KMS-11 (cell line): ENCODE measurements at regions not wholly inside any gene's neighbourhood (a gene's known extent, or its start where the extent isn't known, plus 50 kb on each side); places are given as distances from the start of the nearest gene placed in this dataset.

Source experiments
- H2AFZ ChIP-seq: fragments of 200-600 bp; sonication (generic); 2 replicates; pipeline ENCODE4 v1.6.1; 2016; ENCODE audit warnings: antibody characterized with exemption, mixed run types, low read depth
- H3K27ac ChIP-seq: fragments of 200-600 bp; sonication (generic); 2 replicates; pipeline ENCODE4 v1.6.1; 2016; ENCODE audit warnings: mild to moderate bottlenecking, mixed run types
- H3K27me3 ChIP-seq: fragments of 200-600 bp; sonication (generic); 2 replicates; pipeline ENCODE4 v1.6.1; 2017; ENCODE audit warnings: mild to moderate bottlenecking, low read depth, mixed run types, moderate library complexity; ENCODE audit not compliant: insufficient read depth
- H3K36me3 ChIP-seq: fragments of 200-600 bp; sonication (generic); 2 replicates; pipeline ENCODE4 v1.6.1; 2017; ENCODE audit warnings: mild to moderate bottlenecking, mixed run types; ENCODE audit not compliant: insufficient read depth
- H3K4me1 ChIP-seq: fragments of 200-600 bp; sonication (generic); 2 replicates; pipeline ENCODE4 v1.6.1; 2016; ENCODE audit warnings: mild to moderate bottlenecking, low read depth, mixed run types; ENCODE audit not compliant: poor library complexity, severe bottlenecking
- H3K4me2 ChIP-seq: fragments of 200-600 bp; sonication (generic); 2 replicates; pipeline ENCODE4 v1.7.0; 2016; ENCODE audit warnings: mild to moderate bottlenecking, mixed run types
- H3K4me3 ChIP-seq: fragments of 200-600 bp; sonication (generic); IDR thresholded peaks from 2 replicates; pipeline ENCODE4 v1.6.1; 2017; ENCODE audit warnings: low read depth, low read length, mixed read lengths; ENCODE audit not compliant: insufficient read depth
- H3K79me2 ChIP-seq: fragments of 200-600 bp; sonication (generic); 2 replicates; pipeline ENCODE4 v1.6.1; 2016; ENCODE audit warnings: low read depth, mixed run types; ENCODE audit not compliant: insufficient read depth
- H3K9ac ChIP-seq: fragments of 200-600 bp; sonication (generic); 2 replicates; pipeline ENCODE4 v1.6.1; 2016; ENCODE audit warnings: mild to moderate bottlenecking, mixed run types
- H4K20me1 ChIP-seq: fragments of 200-600 bp; sonication (generic); 2 replicates; pipeline ENCODE4 v1.6.1; 2016; ENCODE audit warnings: mild to moderate bottlenecking, mixed run types; ENCODE audit not compliant: insufficient read depth
- CTCF ChIP-seq: fragments of 200-600 bp; sonication (generic); conservative IDR thresholded peaks from 2 replicates; pipeline ENCODE4 v1.6.1; 2017; ENCODE audit warnings: low read depth, mild to moderate bottlenecking, antibody characterized with exemption, low read length, moderate library complexity, mixed read lengths

GRCh38 chr1:87648323-87649119, 319.8 kb downstream of the LMO4 start:
- no peaks in the 10 kb centered on the region for H3K79me2 ChIP-seq
- H4K20me1 ChIP-seq, result no peaks in the 10 kb centered on the region
- H2AFZ ChIP-seq, result no peak overlapping the region
- H3K27me3 ChIP-seq, result no peaks in the 10 kb centered on the region
- H3K4me3 ChIP-seq, result no peak overlapping the region
- H3K4me2 ChIP-seq, result no peak overlapping the region
- TF ChIP-seq CTCF, result no peak
- peaks cover 21% of the 10 kb centered on the region for H3K4me1 ChIP-seq
- H3K9ac ChIP-seq, result no peak overlapping the region
- no peaks in the 10 kb centered on the region for H3K36me3 ChIP-seq
- no peak overlapping the region for H3K27ac ChIP-seq

DNA sequence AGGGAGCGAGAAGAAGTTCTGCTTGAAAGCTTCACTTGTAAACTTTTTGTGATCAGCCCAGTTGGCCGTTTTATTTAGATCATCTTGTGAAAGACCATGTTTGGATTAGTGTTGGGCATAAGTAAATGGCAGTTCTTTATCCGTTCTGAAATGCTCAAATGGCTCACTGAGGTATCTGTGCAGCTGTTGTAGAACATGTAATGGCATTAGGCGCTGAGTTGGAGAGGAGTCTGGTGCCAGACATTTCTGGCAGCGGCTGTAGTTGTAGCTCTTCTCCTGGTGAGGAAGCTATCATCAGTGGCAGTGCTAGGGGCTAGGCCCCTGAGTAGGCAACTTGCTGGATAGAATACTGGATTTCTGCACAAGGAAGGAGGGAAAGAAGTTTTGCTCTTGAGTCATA, 321.6 kb downstream of the LMO4 start:
- Histone ChIP-seq H4K20me1 (no peaks in the 10 kb centered on the region), H3K4me2 (no peak overlapping the region), H3K4me1 (peaks cover 6% of the 10 kb centered on the region), H3K27ac (no peak overlapping the region), H2AFZ (no peak overlapping the region), H3K4me3 (no peak overlapping the region), H3K27me3 (no peaks in the 10 kb centered on the region), H3K36me3 (no peaks in the 10 kb centered on the region), H3K9ac (no peak overlapping the region), H3K79me2 (no peaks in the 10 kb centered on the region)
- no peak for TF ChIP-seq CTCF

DNA sequence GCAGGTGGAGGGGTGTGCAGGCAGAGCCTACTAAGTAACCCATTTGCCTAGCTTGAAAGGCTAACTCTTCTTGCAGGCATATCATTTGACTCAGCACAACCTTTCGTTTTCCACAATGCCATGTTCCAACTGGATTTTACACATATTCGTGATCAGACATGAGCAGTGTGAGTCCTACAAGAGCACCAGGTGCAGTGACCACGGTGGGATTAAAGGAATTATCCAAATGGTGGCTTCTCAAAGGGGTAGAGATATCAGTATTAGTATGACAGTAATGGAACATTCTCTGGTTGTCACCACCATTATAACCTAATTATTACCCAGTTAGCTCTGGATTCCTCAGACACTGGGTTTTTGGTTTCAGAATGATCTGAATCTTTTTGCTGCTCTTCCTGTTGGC, 323.5 kb downstream of the LMO4 start:
- Histone ChIP-seq H3K4me3 (no peak overlapping the region), H2AFZ (no peak overlapping the region), H3K9ac (no peak overlapping the region), H3K27me3 (no peaks in the 10 kb centered on the region), H3K36me3 (no peaks in the 10 kb centered on the region), H3K79me2 (no peaks in the 10 kb centered on the region), H3K4me1 (peaks cover 3% of the 10 kb centered on the region), H4K20me1 (no peaks in the 10 kb centered on the region), H3K4me2 (no peak overlapping the region), H3K27ac (no peak overlapping the region)
- no peak for TF ChIP-seq CTCF

- Histone ChIP-seq H3K9ac (no peak overlapping the region), H3K27ac (no peak overlapping the region), H3K4me3 (no peak overlapping the region), H4K20me1 (no peaks in the 10 kb centered on the region), H3K79me2 (no peaks in the 10 kb centered on the region), H3K27me3 (no peaks in the 10 kb centered on the region), H3K4me1 (no peaks in the 10 kb centered on the region), H2AFZ (no peak overlapping the region), H3K4me2 (no peak overlapping the region), H3K36me3 (no peaks in the 10 kb centered on the region)
- TF ChIP-seq CTCF, result no peak
Measured at GRCh38 chr1:87665151-87665550, 336.5 kb downstream of the LMO4 start.
